Caco-2 (cell line): ENCODE measurements at regions not wholly inside any gene's neighbourhood (a gene's known extent, or its start where the extent isn't known, plus 50 kb on each side); places are given as distances from the start of the nearest gene placed in this dataset.

Experiments used
- BruUV-seq: library from RNA; stranded (reverse); fragments of 400-500 nt; replicated peaks from 2 replicates; lab custom pipeline; 2021; lab: Mats Ljungman, UMichigan
- CTCF ChIA-PET: fragments of 300-600 bp; sonication (Branson Sonifier 250); formaldehyde crosslinking; loops from one replicate; lab custom pipeline; 2022; ENCODE audit warnings: antibody characterized with exemption; lab: Charles Lee
- POLR2A ChIA-PET: fragments of 300-600 bp; sonication (Branson Sonifier 250); formaldehyde crosslinking; loops from one replicate; lab custom pipeline; 2022; ENCODE audit warnings: antibody characterized with exemption; lab: Charles Lee
- DNase-seq, 2 experiments: peaks; one replicate each; pipeline versions ENCODE4 v3.0.0 to v3.0.0-alpha.2; 2020 to 2022
- H3K27me3 ChIP-seq: replicated peaks from 2 replicates; pipeline ENCODE4 v1.6.0; 2011; ENCODE audit warnings: low read length; ENCODE audit not compliant: control insufficient read depth, insufficient read depth
- H3K36me3 ChIP-seq: 2 replicates; pipeline ENCODE4 v1.5.1; 2011; ENCODE audit warnings: low read length; ENCODE audit not compliant: control insufficient read depth, insufficient read depth
- H3K4me1 ChIP-seq: fragments of 250-450 bp; sonication (Bioruptor Pico); 2 replicates; pipeline ENCODE4 v1.5.1; 2020; ENCODE audit warnings: mild to moderate bottlenecking
- H3K4me3 ChIP-seq: 2 replicates; pipeline ENCODE4 v1.5.1; 2011; ENCODE audit warnings: low read depth, mild to moderate bottlenecking, control low read depth, low read length
- H3K9me3 ChIP-seq: fragments of 250-450 bp; sonication (Bioruptor Pico); 2 replicates; pipeline ENCODE4 v1.5.1; 2020; ENCODE audit warnings: mild to moderate bottlenecking, moderate library complexity
- H3K27ac Mint-ChIP-seq: one replicate; pipeline ENCODE4 v1.8.0; 2022; ENCODE audit warnings: mixed read lengths; ENCODE audit not compliant: unreplicated experiment
- H3K27me3 Mint-ChIP-seq: one replicate; pipeline ENCODE4 v1.8.0; 2022; ENCODE audit warnings: mixed read lengths; ENCODE audit not compliant: insufficient read depth, unreplicated experiment
- H3K36me3 Mint-ChIP-seq: one replicate; pipeline ENCODE4 v1.8.0; 2022; ENCODE audit warnings: mild to moderate bottlenecking, mixed read lengths; ENCODE audit not compliant: insufficient read depth, unreplicated experiment
- H3K4me1 Mint-ChIP-seq: one replicate; pipeline ENCODE4 v1.8.0; 2022; ENCODE audit warnings: low read depth, mixed read lengths; ENCODE audit not compliant: unreplicated experiment
- H3K4me3 Mint-ChIP-seq: one replicate; pipeline ENCODE4 v1.8.0; 2022; ENCODE audit warnings: mild to moderate bottlenecking, moderate library complexity, mixed read lengths; ENCODE audit not compliant: unreplicated experiment
- H3K9me3 Mint-ChIP-seq: one replicate; pipeline ENCODE4 v1.8.0; 2022; ENCODE audit warnings: mixed read lengths; ENCODE audit not compliant: unreplicated experiment
- CTCF ChIP-seq, 2 experiments: fragments of 200-600 bp in 1 of 2; IDR thresholded peaks; 1 replicate in 1 of 2; 2 replicates in 1 of 2; pipeline versions ENCODE4 v1.5.1 to v1.8.0; 2011 to 2022; ENCODE audit warnings: antibody characterized with exemption in 1 of 2, control low read depth in 1 of 2, inconsistent platforms in 1 of 2, low read depth in 1 of 2, low read length in 1 of 2, mild to moderate bottlenecking in 1 of 2, moderate library complexity in 1 of 2; ENCODE audit not compliant: insufficient read depth in 1 of 2, severe bottlenecking in 1 of 2, unreplicated experiment in 1 of 2
- intact Hi-C: fragments of 100-400 bp; cut with micrococcal nuclease; formaldehyde crosslinking; loops from one replicate; pipeline ENCODE4 v1.10.0; 2022; ENCODE audit not compliant: unreplicated experiment

GRCh38 chr6:165973473-165973872 lies 194.2 kb downstream of the TBXT start:
- intact Hi-C loops: no loop called here
- Mint-ChIP-seq H3K4me3 (no peak overlapping the region), H3K4me1 (no peaks in the 10 kb centered on the region), H3K27me3 (peaks cover 19% of the 10 kb centered on the region), H3K27ac (no peak overlapping the region), H3K36me3 (no peaks in the 10 kb centered on the region), H3K9me3 (no peaks in the 10 kb centered on the region)
- POLR2A ChIA-PET: no interaction called here
- H3K4me1 ChIP-seq: no peaks in the 10 kb centered on the region
- no peaks in the 10 kb centered on the region for H3K9me3 ChIP-seq
- H3K4me3 ChIP-seq: no peak overlapping the region
- no peak for TF ChIP-seq CTCF (IDR thresholded peaks at IDR 0.05; ENCODE audit: insufficient read depth in 1 of 2, low read depth in 1 of 2, low read length in 1 of 2, severe bottlenecking in 1 of 2, unreplicated experiment in 1 of 2)
- BruUV-seq: no TSS peak
- CTCF ChIA-PET: no interaction called here
- no peak for DNase-seq
- H3K27me3 ChIP-seq: no peaks in the 10 kb centered on the region
- no peaks in the 10 kb centered on the region for H3K36me3 ChIP-seq

DNA sequence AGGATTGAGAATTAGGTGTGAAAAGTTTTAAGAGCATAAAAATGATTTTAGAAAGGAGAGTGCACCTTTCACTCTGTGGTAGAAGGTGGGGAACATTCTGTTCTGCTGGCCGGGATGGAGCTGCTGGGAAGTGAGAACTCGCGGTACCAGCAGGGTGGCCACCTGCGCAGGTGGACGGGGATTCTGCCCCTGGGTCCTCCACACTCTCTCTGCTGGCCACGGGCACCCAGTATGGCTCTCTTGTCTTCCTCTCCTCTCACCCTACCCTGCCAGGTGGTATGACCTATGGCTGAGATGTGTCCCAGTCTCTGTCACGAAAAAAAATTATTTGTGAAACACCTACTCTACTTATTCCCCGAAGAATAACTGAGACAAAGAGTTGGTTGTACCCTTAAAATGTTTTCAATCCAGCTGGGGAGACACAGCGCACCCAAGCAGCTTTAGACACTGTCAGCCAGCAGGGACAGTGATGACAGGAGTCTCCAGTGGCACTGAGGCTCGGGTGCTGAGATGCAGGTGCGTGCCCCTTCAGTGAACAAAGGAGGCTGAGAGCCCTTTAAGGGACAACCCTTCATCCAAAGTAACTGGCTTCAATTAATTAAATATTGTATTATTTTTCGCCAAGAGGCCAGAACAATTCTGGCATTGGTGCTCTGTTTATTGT lies 195.4 kb downstream of the TBXT start:
- CTCF ChIA-PET: no interaction called here
- no peaks in the 10 kb centered on the region for H3K9me3 Mint-ChIP-seq
- H3K27ac Mint-ChIP-seq: no peak overlapping the region
- no peaks in the 10 kb centered on the region for H3K9me3 ChIP-seq
- H3K4me1 ChIP-seq: no peaks in the 10 kb centered on the region
- H3K4me1 Mint-ChIP-seq: no peaks in the 10 kb centered on the region
- H3K36me3 Mint-ChIP-seq: no peaks in the 10 kb centered on the region
- H3K27me3 Mint-ChIP-seq: peaks cover 24% of the 10 kb centered on the region
- no peaks in the 10 kb centered on the region for H3K36me3 ChIP-seq
- no peak for DNase-seq
- no TSS peak for BruUV-seq
- TF ChIP-seq CTCF (IDR thresholded peaks at IDR 0.05; ENCODE audit: insufficient read depth in 1 of 2, low read depth in 1 of 2, low read length in 1 of 2, severe bottlenecking in 1 of 2, unreplicated experiment in 1 of 2): no peak
- no peak overlapping the region for H3K4me3 ChIP-seq
- intact Hi-C loops: no loop called here
- H3K27me3 ChIP-seq: no peaks in the 10 kb centered on the region
- H3K4me3 Mint-ChIP-seq: no peak overlapping the region
- POLR2A ChIA-PET: no interaction called here

DNA sequence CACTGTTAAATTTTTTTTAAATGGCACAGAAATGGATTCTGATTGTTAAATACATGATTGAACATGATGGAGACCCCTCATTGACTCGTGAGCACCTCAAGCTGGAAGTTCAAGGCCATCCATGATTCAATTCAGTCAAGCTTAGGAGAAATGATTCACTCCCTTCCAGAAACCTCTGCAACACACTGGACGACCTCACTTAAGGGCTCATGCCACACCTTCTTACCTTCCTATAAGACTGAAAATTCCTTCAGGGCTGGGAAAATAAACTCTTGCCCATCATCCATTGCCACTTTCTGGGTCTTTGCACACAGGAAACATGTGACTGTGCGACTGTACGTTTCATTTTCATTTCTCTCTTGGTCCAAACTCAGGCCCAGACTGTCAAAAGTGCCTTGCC lies 196.4 kb downstream of the TBXT start:
- Mint-ChIP-seq H3K27ac (no peak overlapping the region), H3K4me1 (no peaks in the 10 kb centered on the region), H3K9me3 (no peaks in the 10 kb centered on the region), H3K4me3 (no peak overlapping the region), H3K27me3 (peaks cover 18% of the 10 kb centered on the region), H3K36me3 (no peaks in the 10 kb centered on the region)
- Histone ChIP-seq H3K9me3 (no peaks in the 10 kb centered on the region), H3K4me1 (no peaks in the 10 kb centered on the region), H3K36me3 (no peaks in the 10 kb centered on the region), H3K27me3 (no peaks in the 10 kb centered on the region), H3K4me3 (no peak overlapping the region)
- ChIA-PET CTCF (no interaction called here), POLR2A (no interaction called here)
- TF ChIP-seq CTCF (IDR thresholded peaks at IDR 0.05; ENCODE audit: insufficient read depth in 1 of 2, low read depth in 1 of 2, low read length in 1 of 2, severe bottlenecking in 1 of 2, unreplicated experiment in 1 of 2): no peak
- DNase-seq: no peak
- intact Hi-C loops: no loop called here
- no TSS peak for BruUV-seq
